GM12878 (cell line): ENCODE measurements at regions not wholly inside any gene's neighbourhood (a gene's known extent, or its start where the extent isn't known, plus 50 kb on each side); places are given as distances from the start of the nearest gene placed in this dataset.

ENCODE experiments used
- ATAC-seq: fragments of 200-7000 bp; cut with Tn5 transposase; 3 replicates; pipeline ENCODE4 v1.9.1; 2020; ENCODE audit warnings: mild to moderate bottlenecking, moderate library complexity
- BruUV-seq: library from RNA; stranded (reverse); fragments of 400-500 nt; replicated peaks from 2 replicates; lab custom pipeline; 2021; lab: Mats Ljungman, UMichigan
- CTCF ChIA-PET: fragments of 300-600 bp; sonication (Branson Sonifier 250); formaldehyde crosslinking; extraction: SDS; loops from one replicate; lab custom pipeline; 2021; ENCODE audit warnings: inconsistent platforms; lab: Yijun Ruan, JAX
- POLR2A ChIA-PET: fragments of 350-600 bp; formaldehyde crosslinking; extraction: SDS; loops from one replicate; lab custom pipeline; 2021; ENCODE audit warnings: inconsistent platforms; lab: Charles Lee
- RAD21 ChIA-PET: fragments of 300-600 bp; sonication (Branson Sonifier 250); formaldehyde crosslinking; loops from one replicate; lab custom pipeline; 2023; ENCODE audit warnings: antibody characterized with exemption; ENCODE audit not compliant: unreplicated experiment; lab: Charles Lee
- SMC1A ChIA-PET: fragments of 300-600 bp; sonication (Branson Sonifier 250); formaldehyde crosslinking; loops from one replicate; lab custom pipeline; 2023; ENCODE audit not compliant: unreplicated experiment, uncharacterized antibody; lab: Charles Lee
- DNase-seq: peaks from one replicate; pipeline ENCODE4 v3.0.0-alpha.2; 2011; ENCODE audit warnings: low read depth, low spot score
- FAIRE-seq: peaks from 3 replicates; lab custom pipeline; 2011; peaks lifted over from hg19 to GRCh38; lab: Jason Lieb, UNC
- H2AFZ ChIP-seq: 2 replicates; pipeline ENCODE4 v1.6.0; 2011; ENCODE audit warnings: low read depth, low read length, control low read depth; ENCODE audit not compliant: control insufficient read depth
- H3K27ac ChIP-seq: 2 replicates; pipeline ENCODE4 v1.5.1; 2011; ENCODE audit warnings: control low read depth; ENCODE audit not compliant: control insufficient read depth, insufficient read depth
- H3K27me3 ChIP-seq, 2 experiments: replicated peaks in 1 of 2; 2 replicates each; pipeline versions ENCODE4 v1.6.0 to v1.6.1; 2011; ENCODE audit warnings: low read length in 1 of 2; ENCODE audit not compliant: control insufficient read depth in 2 of 2, insufficient read depth in 2 of 2
- H3K36me3 ChIP-seq, 2 experiments: 2 replicates each; pipeline ENCODE4 v1.5.1; 2011; ENCODE audit warnings: low read length in 1 of 2; ENCODE audit not compliant: control insufficient read depth in 2 of 2, insufficient read depth in 2 of 2
- H3K4me1 ChIP-seq: 2 replicates; pipeline ENCODE4 v1.6.1; 2011; ENCODE audit warnings: mild to moderate bottlenecking, low read length, moderate library complexity, mixed read lengths; ENCODE audit not compliant: control insufficient read depth, insufficient read depth
- H3K4me2 ChIP-seq: 2 replicates; pipeline ENCODE4 v1.6.0; 2011; ENCODE audit warnings: control low read depth; ENCODE audit not compliant: control insufficient read depth, insufficient read depth
- H3K4me3 ChIP-seq: fragments of 200-600 bp; sonication (generic); 2 replicates; pipeline ENCODE4 v1.5.1; 2016
- H3K79me2 ChIP-seq: 2 replicates; pipeline ENCODE4 v1.6.0; 2011; ENCODE audit warnings: low read length; ENCODE audit not compliant: control insufficient read depth, insufficient read depth
- H3K9ac ChIP-seq: 2 replicates; pipeline ENCODE4 v1.8.0; 2011; ENCODE audit warnings: low read length, control low read depth, mixed read lengths; ENCODE audit not compliant: control insufficient read depth, insufficient read depth
- H3K9me3 ChIP-seq: replicated peaks from 3 replicates; pipeline ENCODE4 v1.5.1; 2011; ENCODE audit warnings: mild to moderate bottlenecking, low read length; ENCODE audit not compliant: control insufficient read depth, insufficient read depth
- H4K20me1 ChIP-seq: 2 replicates; pipeline ENCODE4 v1.6.0; 2011; ENCODE audit not compliant: control insufficient read depth, insufficient read depth
- CREB1 ChIP-seq: IDR thresholded peaks from 2 replicates; pipeline ENCODE4 v1.6.1; 2012; ENCODE audit warnings: low read depth, mild to moderate bottlenecking, inconsistent platforms
- E2F8 ChIP-seq: fragments of 450-650 bp; IDR thresholded peaks from 2 replicates; pipeline ENCODE4 v1.6.1; 2018; ENCODE audit warnings: mild to moderate bottlenecking, low read depth, moderate library complexity; ENCODE audit not compliant: partially characterized antibody
- ESRRA ChIP-seq: IDR thresholded peaks from 2 replicates; pipeline ENCODE4 v1.6.1; 2012; ENCODE audit warnings: mild to moderate bottlenecking, low read length, improper control_type of control experiment
- ETV6 ChIP-seq, 2 experiments: fragments of 450-650 bp in 1 of 2; IDR thresholded peaks in 1 of 2; conservative IDR thresholded peaks in 1 of 2; 2 replicates each; pipeline ENCODE4 v1.6.1; 2014; ENCODE audit warnings: antibody characterized with exemption in 1 of 2, borderline replicate concordance in 1 of 2, low read depth in 1 of 2, mild to moderate bottlenecking in 1 of 2, moderate library complexity in 1 of 2
- NBN ChIP-seq: fragments of 450-650 bp; IDR thresholded peaks from 2 replicates; pipeline ENCODE4 v1.6.1; 2016
- NFXL1 ChIP-seq: fragments of 450-650 bp; IDR thresholded peaks from 2 replicates; pipeline ENCODE4 v1.6.1; 2017; ENCODE audit warnings: antibody characterized with exemption, mild to moderate bottlenecking, borderline replicate concordance
- RB1 ChIP-seq: fragments of 450-650 bp; formaldehyde crosslinking; IDR thresholded peaks from 2 replicates; pipeline ENCODE4 v1.6.1; 2017; ENCODE audit warnings: mild to moderate bottlenecking, borderline replicate concordance
- SIN3A ChIP-seq: IDR thresholded peaks from 2 replicates; pipeline ENCODE4 v1.6.1; 2012; ENCODE audit warnings: low read depth, low read length, improper control_type of control experiment
- SKIL ChIP-seq: fragments of 450-650 bp; IDR thresholded peaks from 2 replicates; pipeline ENCODE4 v1.6.1; 2017; ENCODE audit warnings: mild to moderate bottlenecking, low read depth, inconsistent platforms; ENCODE audit not compliant: poor library complexity, severe bottlenecking
- SREBF2 ChIP-seq: IDR thresholded peaks from 2 replicates; pipeline ENCODE4 v1.6.1; 2012; ENCODE audit warnings: mild to moderate bottlenecking, low read length
- TAF1 ChIP-seq: IDR thresholded peaks from 2 replicates; pipeline ENCODE4 v1.6.1; 2011; ENCODE audit warnings: mild to moderate bottlenecking, low read depth, low read length, borderline replicate concordance
- USF2 ChIP-seq: IDR thresholded peaks from 2 replicates; pipeline ENCODE4 v1.6.1; 2011; ENCODE audit warnings: low read depth, low read length, improper control_type of control experiment, borderline replicate concordance
- YBX1 ChIP-seq: fragments of 450-650 bp; IDR thresholded peaks from 2 replicates; pipeline ENCODE4 v1.6.1; 2016; ENCODE audit warnings: antibody characterized with exemption
- ZNF384 ChIP-seq: IDR thresholded peaks from 2 replicates; pipeline ENCODE4 v1.6.1; 2012; ENCODE audit warnings: low read depth, mild to moderate bottlenecking, low read length, improper control_type of control experiment, borderline replicate concordance
- ZNF622 ChIP-seq: fragments of 450-650 bp; IDR thresholded peaks from 2 replicates; pipeline ENCODE4 v1.6.1; 2017; ENCODE audit warnings: mild to moderate bottlenecking, inconsistent platforms
- WGBS: methylation state at CpG from one replicate; pipeline ENCODE4 v1.1.6; 2016; ENCODE audit warnings: low lambda C conversion rate; ENCODE audit not compliant: insufficient replicate concordance, insufficient coverage; ENCODE audit errors: missing lambda C conversion rate; 5-methylcytosine and 5-hydroxymethylcytosine counted together
- in situ Hi-C: fragments of 300-500 bp; cut with MboI; formaldehyde crosslinking; loops from 9 replicates; pipeline ENCODE4 v1.14.3; 2018; ENCODE audit warnings: mixed read lengths
- intact Hi-C: fragments of 100-400 bp; cut with micrococcal nuclease; formaldehyde crosslinking; loops from one replicate; pipeline ENCODE4 v1.14.2; 2022; ENCODE audit not compliant: unreplicated experiment

GRCh38 chr20:7180256-7181045 is 413.0 kb downstream of the BMP2 start:
- RAD21 ChIA-PET: no interaction called here
- no peaks in the 10 kb centered on the region for H3K79me2 ChIP-seq
- H3K4me3 ChIP-seq: no peak overlapping the region
- 14% methylated on average over 4 of the region's 4 CpGs for WGBS
- H3K4me1 ChIP-seq: no peaks in the 10 kb centered on the region
- H3K4me2 ChIP-seq: no peak overlapping the region
- in situ Hi-C loops: no loop called here
- TF ChIP-seq NBN: no peak
- no peak for TF ChIP-seq USF2
- TF ChIP-seq ZNF384: no peak
- TF ChIP-seq YBX1: no peak
- TF ChIP-seq E2F8: no peak
- TF ChIP-seq ZNF622: no peak
- TF ChIP-seq SREBF2: no peak
- TF ChIP-seq ETV6 (conservative IDR thresholded peaks at IDR 0.05 in 1 of 2, IDR thresholded peaks at IDR 0.05 in 1 of 2; ENCODE audit: borderline replicate concordance in 1 of 2, low read depth in 1 of 2): no peak
- TF ChIP-seq TAF1: no peak
- no peak for TF ChIP-seq SIN3A
- TF ChIP-seq NFXL1: no peak
- TF ChIP-seq ESRRA: no peak
- no peak for TF ChIP-seq CREB1
- TF ChIP-seq RB1: no peak
- TF ChIP-seq SKIL: no peak
- CTCF ChIA-PET: no interaction called here
- DNase-seq (no peak), FAIRE-seq (no peak), ATAC-seq (no peak)
- no peak overlapping the region for H3K9ac ChIP-seq
- SMC1A ChIA-PET: no interaction called here
- no peaks in the 10 kb centered on the region for H3K36me3 ChIP-seq
- H4K20me1 ChIP-seq: no peaks in the 10 kb centered on the region
- no TSS peak for BruUV-seq
- no peaks in the 10 kb centered on the region; the same call in 2 of the 3 replicates for H3K9me3 ChIP-seq
- POLR2A ChIA-PET: no interaction called here
- intact Hi-C loops: no loop called here
- H3K27ac ChIP-seq: no peak overlapping the region
- H3K27me3 ChIP-seq: no peaks in the 10 kb centered on the region
- H2AFZ ChIP-seq: no peak overlapping the region
